Activated CD4-positive, alpha-beta memory T cell treated with anti-CD3 and anti-CD28 coated beads, Interleukin-2, amount 10 ng/mL, durations not matched to agents 7 days and 5 days (primary cell): ENCODE measurements at regions not wholly inside any gene's neighbourhood (a gene's known extent, or its start where the extent isn't known, plus 50 kb on each side); places are given as distances from the start of the nearest gene placed in this dataset.

Source experiments
- CTCF ChIA-PET: fragments of 350-600 bp; sonication (Branson Sonifier 250); formaldehyde crosslinking; loops from one replicate; lab custom pipeline; 2021; ENCODE audit warnings: antibody characterized with exemption, inconsistent platforms; lab: Charles Lee
- POLR2A ChIA-PET: fragments of 350-600 bp; sonication (Branson Sonifier 250); formaldehyde crosslinking; loops from one replicate; lab custom pipeline; 2021; ENCODE audit warnings: antibody characterized with exemption; lab: Charles Lee
- DNase-seq: peaks from one replicate; pipeline ENCODE4 v3.0.0-alpha.2; 2020
- H3K27ac Mint-ChIP-seq: one replicate; pipeline ENCODE4 v1.8.0; 2021; ENCODE audit warnings: mild to moderate bottlenecking, mixed read lengths
- H3K27me3 Mint-ChIP-seq: one replicate; pipeline ENCODE4 v1.8.0; 2021; ENCODE audit warnings: mixed read lengths
- H3K36me3 Mint-ChIP-seq: one replicate; pipeline ENCODE4 v1.8.0; 2021; ENCODE audit warnings: low read depth, mixed read lengths
- H3K4me1 Mint-ChIP-seq: one replicate; pipeline ENCODE4 v1.8.0; 2021; ENCODE audit warnings: mixed read lengths
- H3K4me3 Mint-ChIP-seq: one replicate; pipeline ENCODE4 v1.8.0; 2021; ENCODE audit warnings: mild to moderate bottlenecking, mixed read lengths
- H3K9me3 Mint-ChIP-seq: one replicate; pipeline ENCODE4 v1.8.0; 2021; ENCODE audit warnings: mixed read lengths

DNA sequence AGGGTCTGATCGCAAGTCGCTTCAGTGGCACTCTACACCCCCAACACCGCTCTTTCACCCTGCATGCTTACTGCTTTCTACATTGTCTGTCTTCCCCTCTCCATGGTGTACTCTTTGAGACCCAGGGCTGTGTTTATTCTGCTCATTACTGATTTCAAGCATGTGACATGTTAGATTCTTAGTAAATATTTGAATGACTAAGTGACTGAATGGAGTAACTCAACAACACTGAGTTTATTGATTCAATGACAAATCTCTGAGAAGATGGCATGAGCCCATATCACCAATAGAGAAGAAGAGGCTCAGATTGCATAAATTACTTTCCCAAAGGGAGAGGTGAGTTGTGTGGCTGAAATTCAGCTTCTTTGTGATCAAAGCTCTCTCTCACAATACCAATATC lies 89.7 kb upstream of the OSMR start:
- Mint-ChIP-seq H3K4me3 (no peak overlapping the region), H3K36me3 (no peaks in the 10 kb centered on the region), H3K9me3 (no peaks in the 10 kb centered on the region), H3K4me1 (no peaks in the 10 kb centered on the region), H3K27me3 (peaks cover 30% of the 10 kb centered on the region), H3K27ac (no peak overlapping the region)
- ChIA-PET CTCF (no interaction called here), POLR2A (no interaction called here)
- no peak for DNase-seq

DNA sequence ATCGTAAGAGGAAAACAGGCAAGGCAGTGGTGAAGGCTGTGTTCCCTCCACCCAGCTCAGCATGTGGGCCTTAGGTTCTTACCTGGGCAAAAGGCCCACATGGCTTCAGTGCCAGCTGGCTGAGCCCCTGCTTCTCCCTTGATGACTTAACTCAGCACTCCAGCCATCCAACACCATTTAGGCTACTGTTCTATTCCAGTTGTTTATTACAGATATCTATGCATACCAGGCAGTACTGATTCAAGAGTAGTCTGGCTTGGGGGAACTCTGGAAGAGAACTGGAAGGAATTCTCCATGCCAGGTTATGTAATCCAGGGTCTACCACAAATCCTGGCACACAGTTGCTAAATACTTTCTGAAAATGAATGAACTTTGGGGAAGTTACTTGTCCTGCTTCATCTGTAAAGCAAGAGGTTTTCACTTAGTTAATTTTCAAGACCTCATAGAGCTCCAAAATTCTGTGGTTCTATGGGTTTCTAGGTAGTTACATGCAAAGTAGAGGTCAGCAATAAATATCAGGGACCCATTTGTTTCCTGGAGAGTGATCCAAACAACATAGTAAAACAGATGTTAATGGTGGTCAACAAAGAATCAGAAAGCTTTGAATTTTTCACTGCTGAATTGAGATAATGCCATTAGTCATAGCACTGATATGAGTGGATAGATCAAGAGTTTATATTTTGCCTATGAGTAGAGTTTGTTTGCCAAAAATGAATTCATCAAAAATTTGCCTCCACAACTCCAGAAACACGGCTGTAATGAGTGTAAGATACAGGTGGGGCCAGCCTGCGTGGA lies 88.2 kb upstream of the OSMR start:
- no peaks in the 10 kb centered on the region for H3K4me1 Mint-ChIP-seq
- ChIA-PET CTCF (no interaction called here), POLR2A (no interaction called here)
- no peaks in the 10 kb centered on the region for H3K36me3 Mint-ChIP-seq
- no peak overlapping the region for H3K4me3 Mint-ChIP-seq
- H3K27me3 Mint-ChIP-seq, result peaks cover 30% of the 10 kb centered on the region
- no peaks in the 10 kb centered on the region for H3K9me3 Mint-ChIP-seq
- no peak overlapping the region for H3K27ac Mint-ChIP-seq
- no peak for DNase-seq

DNA sequence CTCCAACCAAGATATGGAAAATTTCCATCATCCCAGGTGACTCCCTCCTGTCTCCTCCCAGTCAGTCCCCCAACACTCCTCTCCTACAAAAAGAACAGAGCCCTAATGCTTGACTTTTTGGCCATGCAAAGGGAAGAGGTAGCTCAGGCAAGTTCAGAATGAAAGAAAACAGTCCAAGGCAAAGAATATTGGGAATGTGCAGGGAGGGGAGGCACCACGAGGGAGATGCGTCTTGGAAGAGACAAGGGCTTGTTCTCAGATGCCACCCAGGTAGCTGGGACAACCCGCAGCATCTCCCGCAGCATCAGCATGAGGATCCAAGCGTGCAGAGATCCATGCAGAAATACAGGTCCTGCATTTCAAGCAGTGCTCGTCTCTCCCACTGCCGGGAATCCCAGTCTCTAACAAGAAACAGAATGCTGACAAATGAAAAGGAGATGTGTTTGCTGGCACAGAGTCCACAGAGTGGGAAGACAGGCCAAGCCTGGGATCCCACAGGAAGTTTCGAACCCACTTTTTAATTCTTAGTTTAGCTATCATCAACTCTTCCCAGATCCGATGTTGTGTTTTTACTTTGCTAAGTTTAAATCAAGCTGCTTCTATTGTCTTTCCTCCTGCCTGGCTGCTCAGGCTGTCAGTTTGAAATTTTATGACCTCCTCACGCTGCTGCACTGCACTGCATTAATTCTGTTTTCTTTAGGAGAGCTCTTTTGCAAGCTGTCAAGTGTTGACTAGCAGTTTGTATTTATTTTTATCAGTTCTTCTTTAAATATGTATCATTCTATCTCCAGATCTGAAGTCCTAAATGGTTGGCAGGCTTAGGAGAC lies 86.8 kb upstream of the OSMR start:
- H3K36me3 Mint-ChIP-seq, result no peaks in the 10 kb centered on the region

DNA sequence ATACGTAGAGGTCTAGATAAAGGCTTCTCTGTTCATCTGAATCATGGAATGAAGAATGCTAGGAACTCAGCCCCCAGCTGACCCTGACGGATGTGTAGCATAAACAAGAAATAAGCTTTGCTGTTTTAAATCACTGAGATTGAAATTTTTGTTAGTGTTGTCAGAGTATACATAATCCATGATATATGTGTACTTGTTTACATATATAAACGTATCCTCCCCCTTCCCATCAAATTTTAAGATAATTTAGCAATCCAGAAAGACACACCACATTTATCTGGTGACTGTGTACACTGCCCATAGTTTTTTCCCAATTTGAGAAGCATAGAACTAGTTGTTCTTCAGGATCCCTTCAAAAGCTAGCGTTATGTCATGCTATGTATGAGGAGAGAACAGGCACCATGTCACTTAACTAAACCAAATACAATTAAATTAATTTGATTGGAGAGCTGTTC lies 80.8 kb upstream of the OSMR start:
- ChIA-PET CTCF (no interaction called here), POLR2A (no interaction called here)
- Mint-ChIP-seq H3K9me3 (no peaks in the 10 kb centered on the region), H3K27me3 (peaks cover 13% of the 10 kb centered on the region), H3K36me3 (no peaks in the 10 kb centered on the region), H3K4me3 (no peak overlapping the region), H3K4me1 (no peaks in the 10 kb centered on the region), H3K27ac (no peak overlapping the region)
- DNase-seq, result no peak

More for the DNA sequence above, 86.8 kb upstream of the OSMR start:
- H3K4me1 Mint-ChIP-seq, result no peaks in the 10 kb centered on the region
- ChIA-PET POLR2A (no interaction called here), CTCF (no interaction called here)
- H3K4me3 Mint-ChIP-seq, result no peak overlapping the region
- no peak for DNase-seq
- H3K27ac Mint-ChIP-seq, result no peak overlapping the region
- no peaks in the 10 kb centered on the region for H3K9me3 Mint-ChIP-seq
- H3K27me3 Mint-ChIP-seq, result peaks cover 28% of the 10 kb centered on the region

DNA sequence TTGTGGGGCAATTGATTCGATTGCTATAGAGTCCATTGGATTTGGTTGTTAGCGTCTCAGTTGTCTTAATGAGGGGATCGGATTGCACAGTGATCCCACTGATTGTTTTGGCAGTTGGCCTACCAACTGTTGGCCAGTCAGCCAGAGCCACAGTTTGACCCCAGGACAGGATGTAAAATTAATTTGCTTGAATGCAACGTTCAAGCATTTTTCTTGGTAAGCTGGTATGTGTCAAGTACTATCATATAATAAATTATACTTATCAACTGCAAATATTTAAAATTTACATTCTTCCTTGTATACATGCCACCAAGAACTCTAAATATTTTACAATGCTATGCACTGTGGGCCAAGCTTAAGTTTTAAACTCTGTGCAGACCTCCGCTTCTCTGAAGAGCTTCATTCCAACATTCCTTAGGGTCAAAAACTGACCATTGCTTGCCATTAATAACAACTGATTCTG lies 80.4 kb upstream of the OSMR start:
- ChIA-PET POLR2A (no interaction called here), CTCF (no interaction called here)
- H3K4me3 Mint-ChIP-seq, result no peak overlapping the region
- H3K27me3 Mint-ChIP-seq, result peaks cover 8% of the 10 kb centered on the region
- H3K4me1 Mint-ChIP-seq, result no peaks in the 10 kb centered on the region
- DNase-seq, result no peak
- no peaks in the 10 kb centered on the region for H3K9me3 Mint-ChIP-seq
- H3K27ac Mint-ChIP-seq, result no peak overlapping the region
- no peaks in the 10 kb centered on the region for H3K36me3 Mint-ChIP-seq

DNA sequence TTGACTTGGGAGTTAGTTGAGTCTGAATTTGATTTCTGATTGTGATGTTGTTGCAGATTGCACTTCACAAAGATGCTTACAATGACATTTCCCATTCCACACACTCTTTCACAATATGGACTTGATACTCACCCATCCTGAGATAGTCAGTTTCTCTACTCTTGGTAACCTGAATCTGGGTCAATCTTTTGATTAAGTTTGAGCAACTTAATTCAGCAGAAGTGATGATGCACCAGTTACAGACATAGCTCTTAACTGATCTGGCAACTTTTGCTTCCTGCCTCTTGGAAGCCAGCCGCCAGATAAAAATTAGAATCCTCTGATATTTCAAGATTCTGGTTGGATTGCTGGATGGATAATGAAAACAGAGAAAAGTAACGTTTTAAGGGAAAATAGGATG lies 79.7 kb upstream of the OSMR start:
- Mint-ChIP-seq H3K36me3 (no peaks in the 10 kb centered on the region), H3K27ac (no peak overlapping the region), H3K4me1 (no peaks in the 10 kb centered on the region), H3K27me3 (peaks cover 3% of the 10 kb centered on the region), H3K4me3 (no peak overlapping the region), H3K9me3 (no peaks in the 10 kb centered on the region)
- CTCF ChIA-PET, result no interaction called here
- POLR2A ChIA-PET, result no interaction called here
- no peak for DNase-seq

DNA sequence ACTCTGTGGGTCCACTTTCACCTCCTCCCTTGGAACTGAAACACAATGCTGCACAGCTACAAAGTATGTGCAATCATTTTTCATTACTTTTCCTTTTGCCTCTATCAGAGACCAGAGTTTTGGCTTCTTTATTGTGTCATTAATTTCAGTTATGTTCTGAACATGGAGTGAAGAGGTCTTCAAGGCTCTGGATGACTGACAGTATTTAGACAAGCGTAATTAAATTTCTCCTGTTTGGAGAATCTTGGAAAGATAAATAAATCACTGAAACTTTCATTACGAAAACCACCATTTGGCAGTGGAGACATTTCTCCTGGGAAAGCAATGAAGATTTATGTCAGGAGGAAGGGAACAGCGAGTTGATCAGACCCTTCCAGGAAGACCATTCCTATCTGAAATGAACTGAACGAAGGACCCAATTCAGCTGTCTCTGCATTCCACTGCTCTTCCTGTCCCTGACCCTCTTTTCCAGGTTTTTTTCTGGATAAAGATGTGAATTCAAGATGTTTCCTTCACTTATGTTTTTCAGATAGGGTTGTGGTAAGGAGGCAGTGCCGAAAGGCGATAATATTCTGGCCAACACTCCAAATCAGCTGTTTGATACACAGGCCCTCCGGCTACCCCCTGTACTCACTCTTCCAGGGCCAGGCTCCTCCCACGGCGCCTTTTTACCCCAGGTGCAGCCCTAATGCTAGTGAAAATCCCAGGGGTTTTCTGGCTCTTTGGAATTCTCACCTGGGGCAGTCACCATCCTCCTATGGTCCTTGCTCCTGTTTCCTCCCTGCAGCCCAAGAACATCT lies 77.2 kb upstream of the OSMR start:
- H3K27ac Mint-ChIP-seq, result no peak overlapping the region
- CTCF ChIA-PET, result no interaction called here
- H3K9me3 Mint-ChIP-seq, result no peaks in the 10 kb centered on the region

DNA sequence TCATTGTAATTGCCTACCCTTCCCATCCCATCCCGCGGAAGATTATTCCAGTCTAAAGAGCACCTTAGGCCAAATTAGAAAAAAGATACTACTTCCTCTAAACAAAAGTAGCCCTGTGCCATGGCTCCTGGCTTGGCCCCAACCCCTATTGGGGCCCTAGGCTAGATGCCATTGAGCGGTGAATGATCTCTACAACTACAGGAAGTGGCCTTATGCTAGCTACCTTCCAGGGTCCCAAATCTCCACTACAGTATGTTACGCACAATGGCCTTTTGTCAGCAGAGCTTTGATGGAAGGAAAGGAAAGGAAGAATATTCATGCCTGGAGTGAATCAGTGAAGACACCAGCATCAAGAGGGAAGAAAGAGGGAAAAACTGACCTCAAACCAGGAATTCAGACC lies 73.3 kb upstream of the OSMR start:
- no peak for DNase-seq
- Mint-ChIP-seq H3K27ac (no peak overlapping the region), H3K27me3 (peaks cover 5% of the 10 kb centered on the region), H3K4me3 (no peak overlapping the region), H3K9me3 (no peaks in the 10 kb centered on the region), H3K4me1 (no peaks in the 10 kb centered on the region), H3K36me3 (no peaks in the 10 kb centered on the region)
- ChIA-PET POLR2A (no interaction called here), CTCF (no interaction called here)

More for the DNA sequence above, 77.2 kb upstream of the OSMR start:
- Mint-ChIP-seq H3K4me3 (no peak overlapping the region), H3K27me3 (peaks cover 3% of the 10 kb centered on the region), H3K36me3 (no peaks in the 10 kb centered on the region), H3K4me1 (no peaks in the 10 kb centered on the region)
- no peak for DNase-seq
- POLR2A ChIA-PET, result no interaction called here

DNA sequence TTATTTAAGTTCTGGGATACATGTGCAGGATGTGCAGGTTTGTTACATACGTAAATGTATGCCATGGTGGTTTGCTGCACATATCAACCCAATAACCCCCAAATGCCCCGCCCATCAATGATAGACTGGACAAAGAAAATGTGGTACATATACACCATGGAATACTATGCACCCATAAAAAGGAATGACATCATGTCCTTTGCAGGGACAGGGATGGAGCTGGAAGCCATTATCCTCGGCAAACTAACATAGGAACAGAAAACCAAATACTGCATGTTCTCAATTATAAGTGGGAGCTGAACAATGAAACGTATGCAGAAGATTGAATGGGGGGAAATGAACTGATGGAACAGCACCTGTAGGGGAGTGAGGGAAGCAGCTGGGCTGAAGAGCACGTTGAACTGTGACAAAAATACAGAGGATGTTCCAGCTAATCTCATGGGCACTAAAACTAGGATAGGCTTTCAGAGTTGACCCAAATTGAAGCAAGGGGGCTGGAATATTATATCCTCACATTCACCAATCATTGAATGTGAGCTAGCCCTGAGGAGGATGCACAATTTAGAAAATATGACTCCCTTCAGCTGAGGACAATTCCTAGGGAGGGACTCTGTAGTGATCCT lies 70.5 kb upstream of the OSMR start:
- H3K4me1 Mint-ChIP-seq, result no peaks in the 10 kb centered on the region
- DNase-seq, result no peak
- no peaks in the 10 kb centered on the region for H3K9me3 Mint-ChIP-seq
- H3K27me3 Mint-ChIP-seq, result peaks cover 6% of the 10 kb centered on the region
- CTCF ChIA-PET, result interaction anchor here (1.6 kb wide), 1 partner anchor 333 kb away, joined by 3 read pairs; no protein-coding TSS in a partner anchor
- no peaks in the 10 kb centered on the region for H3K36me3 Mint-ChIP-seq
- POLR2A ChIA-PET, result no interaction called here
- no peak overlapping the region for H3K27ac Mint-ChIP-seq
- H3K4me3 Mint-ChIP-seq, result no peak overlapping the region

DNA sequence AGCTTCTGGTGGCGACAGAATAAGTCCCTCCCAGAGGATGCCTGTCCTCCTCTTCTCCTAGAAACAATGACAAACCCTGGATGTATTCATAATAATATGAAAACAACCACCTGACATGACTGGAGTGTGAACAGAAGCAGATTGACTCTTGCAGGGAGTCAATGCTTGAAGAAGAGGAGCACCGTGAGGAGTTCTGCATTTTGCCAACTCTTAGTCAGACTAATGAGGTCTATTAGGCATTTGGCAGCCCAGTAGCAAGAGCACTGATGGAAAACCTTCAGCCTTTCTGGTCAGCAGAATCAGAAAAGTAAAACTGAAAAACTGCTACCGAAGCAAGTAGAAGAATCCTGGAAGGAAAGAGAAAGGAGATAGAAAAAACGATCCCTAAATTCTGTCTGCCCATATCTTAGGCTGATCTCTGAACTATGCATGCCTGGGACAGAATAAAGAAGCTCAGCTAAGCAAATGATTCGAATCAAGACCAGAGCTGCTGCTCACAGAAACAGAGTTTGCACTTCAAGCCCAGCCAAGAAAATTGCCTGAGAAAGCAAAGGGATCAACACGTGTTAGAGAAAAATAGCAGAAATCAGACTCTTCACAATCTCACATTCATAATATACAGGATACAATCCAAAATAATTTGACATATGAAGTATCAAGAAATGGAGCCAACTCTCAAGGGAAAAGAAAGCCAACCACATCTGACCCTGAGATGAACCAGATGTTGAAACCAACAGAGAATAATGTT lies 69.5 kb upstream of the OSMR start:
- Mint-ChIP-seq H3K36me3 (no peaks in the 10 kb centered on the region), H3K4me1 (no peaks in the 10 kb centered on the region), H3K27ac (no peak overlapping the region), H3K27me3 (peaks cover 6% of the 10 kb centered on the region), H3K4me3 (no peak overlapping the region), H3K9me3 (no peaks in the 10 kb centered on the region)
- POLR2A ChIA-PET, result no interaction called here
- no peak for DNase-seq
- CTCF ChIA-PET, result no interaction called here

DNA sequence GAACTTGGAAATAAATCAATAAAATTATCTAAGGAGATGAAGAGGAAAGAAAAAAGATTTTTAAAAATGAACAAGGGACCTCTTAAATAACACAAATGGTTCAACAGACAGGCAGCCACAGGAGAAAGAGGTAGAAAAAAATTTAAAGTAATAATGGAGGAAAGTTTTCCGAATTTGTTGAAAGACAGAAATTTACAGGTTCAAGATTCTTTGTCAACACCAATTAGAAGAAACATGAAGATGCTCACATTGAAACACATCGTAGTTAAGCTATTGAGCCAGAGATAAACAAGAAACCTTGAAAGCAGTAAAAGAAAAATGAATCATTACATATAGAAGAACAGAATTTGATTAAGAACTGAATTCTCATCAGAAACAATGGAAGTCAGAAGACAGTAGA lies 68.7 kb upstream of the OSMR start:
- ChIA-PET CTCF (no interaction called here), POLR2A (no interaction called here)
- H3K4me1 Mint-ChIP-seq, result peaks cover 2% of the 10 kb centered on the region
- H3K27ac Mint-ChIP-seq, result no peak overlapping the region
- no peaks in the 10 kb centered on the region for H3K36me3 Mint-ChIP-seq
- no peak overlapping the region for H3K4me3 Mint-ChIP-seq
- DNase-seq, result no peak
- peaks cover 8% of the 10 kb centered on the region for H3K27me3 Mint-ChIP-seq
- no peaks in the 10 kb centered on the region for H3K9me3 Mint-ChIP-seq

DNA sequence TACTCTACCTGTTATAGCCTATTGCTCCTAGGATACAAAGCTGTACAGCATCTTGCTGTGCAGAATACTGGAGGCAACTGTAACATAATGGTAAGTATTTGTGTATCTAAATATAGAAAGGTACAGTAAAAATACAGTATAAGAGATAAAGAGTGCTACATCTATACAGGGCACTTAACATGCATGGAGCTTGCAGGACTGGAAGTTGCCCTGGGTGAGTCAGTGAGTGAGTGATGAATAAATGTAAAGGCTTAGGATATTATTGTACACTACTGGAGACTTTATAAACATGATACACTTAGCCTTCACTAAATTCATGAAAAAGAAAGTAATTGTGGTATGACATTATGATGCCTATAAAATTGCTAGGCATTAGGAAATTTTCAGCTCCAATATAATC lies 65.5 kb upstream of the OSMR start:
- POLR2A ChIA-PET, result no interaction called here
- DNase-seq, result no peak
- Mint-ChIP-seq H3K27me3 (peaks cover 10% of the 10 kb centered on the region), H3K27ac (no peak overlapping the region), H3K4me3 (no peak overlapping the region), H3K4me1 (peaks cover 5% of the 10 kb centered on the region), H3K36me3 (no peaks in the 10 kb centered on the region), H3K9me3 (no peaks in the 10 kb centered on the region)
- CTCF ChIA-PET, result no interaction called here
